ENCODE measurements at regions not wholly inside any gene's neighbourhood (a gene's known extent, or its start where the extent isn't known, plus 50 kb on each side); places are given as distances from the start of the nearest gene placed in this dataset.

GRCh38 chr17:79446399-79447009, 164.3 kb downstream of the RBFOX3 start:
- Histone ChIP-seq H3K27me3 (ENCODE audit: control insufficient read depth in 1 of 2, insufficient read depth in 2 of 2, low read length in 2 of 2) (peaks cover 18 to 80% of the 10 kb centered on the region in 2 experiments), H4K20me1 (ENCODE audit: insufficient read depth, low read length) (no peaks in the 10 kb centered on the region), H3K79me2 (ENCODE audit: insufficient read depth, low read length) (no peaks in the 10 kb centered on the region), H3K9ac (ENCODE audit: insufficient read depth, low read depth, low read length) (no peak overlapping the region), H3K4me1 (ENCODE audit: insufficient read depth, low read length) (no peaks in the 10 kb centered on the region), H3K4me2 (ENCODE audit: low read depth, low read length) (no peak overlapping the region), H3K9me3 (ENCODE audit: low read length) (no peaks in the 10 kb centered on the region), H3K27ac (ENCODE audit: extremely low read length, insufficient read depth, low read length) (no peak overlapping the region), H3K4me3 (replicated peaks in 1 of 3; ENCODE audit: insufficient read depth in 1 of 3, low read depth in 2 of 3, low read length in 3 of 3) (no peak overlapping the region), H3K36me3 (replicated peaks in 1 of 2; ENCODE audit: control insufficient read depth in 1 of 2, insufficient read depth in 2 of 2, low read length in 2 of 2) (no peaks in the 10 kb centered on the region), H2AFZ (ENCODE audit: low read length) (no peak overlapping the region)
- no TSS peak for BruUV-seq (replicated peaks)
- DNase-seq (ENCODE audit: low spot score) (no peak), FAIRE-seq (no peak), ATAC-seq (no peak)
- in situ Hi-C loops (cut with HindIII; ENCODE audit: extremely low pct_ligation_motif_present, low pct_unique_long_range_greater_than_20kb): no loop called here
- ChIA-PET POLR2A (no interaction called here), CTCF (ENCODE audit: low intra/inter-chr PET ratio, low total read pairs) (no interaction called here)
- WGBS (ENCODE audit: low lambda C conversion rate): 0% methylated on average over 7 of the region's 12 CpGs
- intact Hi-C loops (cut with micrococcal nuclease; ENCODE audit: unreplicated experiment): no loop called here
- no peak for TF ChIP-seq SKI (IDR thresholded peaks at IDR 0.05; ENCODE audit: partially characterized antibody)
- TF ChIP-seq CREB1 (IDR thresholded peaks at IDR 0.05): peak; percentile 80
- no peak for TF ChIP-seq CREB1 (CRISPR knock-in tag; IDR thresholded peaks at IDR 0.05)

- no peaks in the 10 kb centered on the region for H3K4me1 ChIP-seq (ENCODE audit: insufficient read depth, low read length)
- no peak overlapping the region for H3K27ac ChIP-seq (ENCODE audit: extremely low read length, insufficient read depth, low read length)
- H3K36me3 ChIP-seq (replicated peaks in 1 of 2; ENCODE audit: control insufficient read depth in 1 of 2, insufficient read depth in 2 of 2, low read length in 2 of 2): no peaks in the 10 kb centered on the region
- H3K79me2 ChIP-seq (ENCODE audit: insufficient read depth, low read length): no peaks in the 10 kb centered on the region
- no peaks in the 10 kb centered on the region for H3K9me3 ChIP-seq (ENCODE audit: low read length)
- TF ChIP-seq ZNF343 (CRISPR knock-in tag; IDR thresholded peaks at IDR 0.05): no peak
- no peak for TF ChIP-seq ARID3A (IDR thresholded peaks at IDR 0.05; ENCODE audit: low read depth, low read length)
- TF ChIP-seq ZNF816 (CRISPR knock-in tag; IDR thresholded peaks at IDR 0.05; ENCODE audit: borderline replicate concordance): no peak
- TF ChIP-seq ZNF207 (IDR thresholded peaks at IDR 0.05; ENCODE audit: borderline replicate concordance): no peak
- no peak for TF ChIP-seq ZNF160 (CRISPR knock-in tag; IDR thresholded peaks at IDR 0.05)
- TF ChIP-seq ZNF101 (CRISPR knock-in tag; IDR thresholded peaks at IDR 0.05; ENCODE audit: borderline replicate concordance, low read depth): no peak
- TF ChIP-seq ZSCAN22 (CRISPR knock-in tag; IDR thresholded peaks at IDR 0.05): no peak
- no peak for TF ChIP-seq NCOA1 (CRISPR knock-in tag; IDR thresholded peaks at IDR 0.05)
- TF ChIP-seq DR1 (CRISPR knock-in tag; IDR thresholded peaks at IDR 0.05): no peak
- no peak overlapping the region for H3K4me2 ChIP-seq (ENCODE audit: low read depth, low read length)
- DNase-seq (ENCODE audit: low spot score) (no peak), ATAC-seq (no peak), FAIRE-seq (no peak)
- no peaks in the 10 kb centered on the region for H4K20me1 ChIP-seq (ENCODE audit: insufficient read depth, low read length)
- ChIA-PET CTCF (ENCODE audit: low intra/inter-chr PET ratio, low total read pairs) (no interaction called here), POLR2A (no interaction called here)
- no peak overlapping the region for H2AFZ ChIP-seq (ENCODE audit: low read length)
- no peak overlapping the region for H3K9ac ChIP-seq (ENCODE audit: insufficient read depth, low read depth, low read length)
- intact Hi-C loops (cut with micrococcal nuclease; ENCODE audit: unreplicated experiment): no loop called here
- WGBS (ENCODE audit: low lambda C conversion rate): 0% methylated on average over 1 of the region's 4 CpGs
- no TSS peak for BruUV-seq (replicated peaks)
- no peak overlapping the region for H3K4me3 ChIP-seq (replicated peaks in 1 of 3; ENCODE audit: insufficient read depth in 1 of 3, low read depth in 2 of 3, low read length in 3 of 3)
- in situ Hi-C loops (cut with HindIII; ENCODE audit: extremely low pct_ligation_motif_present, low pct_unique_long_range_greater_than_20kb): no loop called here
- peaks cover 19 to 84% of the 10 kb centered on the region in 2 experiments for H3K27me3 ChIP-seq (ENCODE audit: control insufficient read depth in 1 of 2, insufficient read depth in 2 of 2, low read length in 2 of 2)
Measured at GRCh38 chr17:79444198-79444597, 166.7 kb downstream of the RBFOX3 start.

Data from HepG2 (cell line).